ENCODE measurements at regions not wholly inside any gene's neighbourhood (a gene's known extent, or its start where the extent isn't known, plus 50 kb on each side); places are given as distances from the start of the nearest gene placed in this dataset.

DNA sequence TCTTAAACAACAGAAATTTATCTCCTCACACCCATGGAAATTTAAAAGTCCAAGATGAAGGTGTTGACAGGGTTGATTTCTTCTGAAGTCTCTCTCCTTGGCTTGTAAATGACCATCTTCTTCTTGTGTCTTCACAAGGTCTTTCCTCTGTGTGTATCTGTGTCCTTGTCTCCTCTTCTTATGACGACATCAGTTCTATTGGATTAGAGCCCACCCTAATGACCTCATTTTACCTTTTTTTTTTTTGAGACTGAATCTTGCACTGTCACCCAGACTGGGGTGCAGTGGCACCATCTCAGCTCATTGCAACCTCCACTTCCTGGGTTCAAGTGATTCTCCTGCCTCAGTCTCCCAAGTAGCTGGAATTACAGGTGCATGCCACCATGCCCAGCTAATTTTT is 429.0 kb upstream of the CDH5 start:
- no peak for DNase-seq

DNA sequence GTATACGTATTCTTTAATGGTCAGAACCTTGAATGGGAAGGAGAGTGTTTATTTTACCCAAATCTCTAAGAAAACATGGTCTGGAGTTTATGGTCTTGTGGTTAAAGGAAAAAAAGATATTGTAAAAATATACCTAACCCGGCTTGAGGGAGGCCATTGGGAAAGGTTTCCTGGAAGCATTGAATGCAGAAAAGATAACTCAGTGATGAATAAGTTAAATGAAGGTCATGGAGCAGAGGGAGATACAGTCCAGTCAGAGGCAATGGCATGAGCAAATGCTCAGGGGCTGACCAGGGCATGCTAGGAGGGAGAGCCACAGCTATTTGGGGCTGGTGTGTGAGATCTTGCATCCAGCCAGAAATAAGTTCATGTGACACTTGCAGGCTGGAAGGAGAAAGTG is 430.4 kb upstream of the CDH5 start:
- DNase-seq, result no peak

DNA sequence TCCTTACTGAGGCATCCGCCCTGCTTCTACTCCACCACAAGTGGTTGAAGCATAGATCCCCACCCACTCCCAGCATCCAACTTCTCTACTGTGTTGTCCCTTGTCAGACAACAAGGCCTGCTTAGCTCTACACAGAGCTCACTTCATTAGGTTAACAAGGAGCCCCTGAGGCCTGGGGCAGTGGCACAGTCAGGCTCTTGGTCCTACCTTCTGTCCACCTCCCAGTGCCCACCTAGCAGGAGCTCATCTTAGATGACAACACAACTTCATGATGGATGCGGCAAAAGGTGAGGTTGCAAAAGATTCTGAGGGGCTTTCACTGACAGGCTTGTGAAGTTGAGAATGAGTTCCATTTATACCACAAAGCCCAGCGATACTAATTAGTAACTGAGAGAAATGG is 432.0 kb upstream of the CDH5 start:
- no peak for DNase-seq

GRCh38 chr16:65933703-65934102 is 432.8 kb upstream of the CDH5 start:
- no peak for DNase-seq

- DNase-seq, result no peak
Observed at GRCh38 chr16:65932350-65933072, 434.0 kb upstream of the CDH5 start.

- no peak for DNase-seq
Observed at GRCh38 chr16:65922923-65923322, 443.6 kb upstream of the CDH5 start.

DNA sequence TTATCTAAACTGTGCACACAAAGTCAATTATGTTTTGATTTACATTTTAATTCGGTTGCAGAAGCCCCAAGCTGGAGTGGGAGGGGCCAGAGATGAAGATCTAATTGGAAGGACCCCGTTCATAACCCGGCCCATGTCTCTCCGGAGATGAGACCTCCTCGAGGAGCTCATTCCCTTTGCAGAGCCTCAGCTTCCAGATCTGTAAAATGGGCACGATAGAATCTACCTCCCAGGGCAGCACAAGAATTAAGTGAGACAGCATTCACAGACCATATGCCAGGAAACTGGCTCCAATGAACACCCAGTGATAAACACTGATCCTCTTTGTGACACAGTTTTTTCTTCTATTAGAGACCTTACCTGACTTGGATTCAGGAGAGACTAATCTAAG is 446.5 kb upstream of the CDH5 start:
- no peak for DNase-seq

- DNase-seq, result no peak
Observed at GRCh38 chr16:65919145-65919985, 447.1 kb upstream of the CDH5 start.

- no peak for DNase-seq
Observed at GRCh38 chr16:65917466-65917865, 449.0 kb upstream of the CDH5 start.

DNA sequence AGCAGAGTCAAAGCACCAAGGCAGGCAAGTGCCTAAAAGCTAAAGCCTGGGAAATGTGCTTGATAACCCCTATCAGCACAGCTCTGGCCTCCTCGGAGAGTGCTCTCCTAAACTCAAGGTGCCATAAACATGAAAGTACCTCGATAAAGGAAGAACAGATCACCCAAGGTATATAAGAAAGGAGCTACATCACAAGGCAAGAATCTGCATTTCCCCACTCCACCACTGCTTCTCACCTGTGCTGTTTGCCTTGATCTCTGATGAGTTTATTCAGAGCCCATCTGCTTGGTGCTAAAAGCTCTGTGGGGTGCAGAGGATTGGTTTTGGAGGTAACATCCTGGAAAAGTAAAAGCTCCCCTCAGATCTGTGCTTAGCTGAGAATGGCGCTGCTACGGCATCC is 449.5 kb upstream of the CDH5 start:
- DNase-seq, result no peak

DNA sequence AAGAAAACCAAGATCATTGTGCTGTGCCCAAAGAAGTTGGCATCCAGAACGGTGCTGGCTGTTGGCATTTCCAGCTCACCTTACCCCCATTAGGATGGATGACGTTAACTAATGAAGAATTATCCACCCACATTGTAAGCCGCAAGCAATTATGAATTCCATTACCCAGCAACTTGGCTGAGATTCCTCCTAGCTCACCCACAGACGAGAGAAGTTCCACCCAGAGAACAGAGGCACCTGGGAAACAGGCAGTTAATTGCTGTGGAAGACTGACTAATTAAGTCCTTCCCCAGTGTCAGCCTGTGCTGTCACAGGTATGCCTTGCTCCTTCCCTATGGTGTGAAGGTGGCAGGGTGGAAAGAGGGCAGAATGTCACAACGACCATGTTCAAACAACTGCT is 456.2 kb upstream of the CDH5 start:
- DNase-seq, result no peak

- no peak for DNase-seq
Observed at GRCh38 chr16:65909310-65910050, 457.0 kb upstream of the CDH5 start.

- no peak for DNase-seq
Observed at GRCh38 chr16:65908568-65908967, 457.9 kb upstream of the CDH5 start.

GRCh38 chr16:65905331-65905730 is 461.2 kb upstream of the CDH5 start:
- no peak for DNase-seq

DNA sequence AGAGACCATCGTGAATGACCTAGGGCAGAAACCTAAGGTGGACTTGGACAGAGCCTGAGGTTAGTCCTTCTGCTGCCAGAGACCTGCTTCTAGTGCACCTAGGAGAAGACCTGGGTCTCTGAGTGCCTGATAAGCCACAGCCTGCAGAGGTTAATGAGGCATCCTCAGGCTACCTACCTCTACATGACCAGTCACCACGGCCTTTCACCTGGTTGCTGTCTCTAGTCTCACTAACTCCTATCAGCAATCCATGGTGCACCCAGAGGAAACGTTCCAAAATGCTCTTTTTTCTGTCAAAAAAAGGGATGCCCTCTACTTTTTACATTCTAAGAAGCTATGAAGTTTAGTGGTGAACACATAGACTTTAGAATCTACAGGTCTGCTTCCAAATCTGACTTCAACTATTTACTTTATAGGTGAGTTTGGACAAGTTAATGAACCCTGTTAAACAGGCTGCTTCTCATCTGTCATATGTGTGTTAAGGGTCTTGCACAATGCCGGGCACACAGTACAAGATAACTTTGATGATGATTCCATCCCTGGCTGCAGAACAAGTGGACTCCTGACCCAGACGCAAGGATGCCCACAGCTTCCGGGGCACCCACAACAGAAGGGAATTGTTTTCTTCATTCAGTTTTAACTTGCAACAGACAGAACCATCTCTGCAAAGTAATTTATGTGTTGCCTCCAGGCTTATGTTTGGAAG is 469.9 kb upstream of the CDH5 start:
- DNase-seq, result no peak

GRCh38 chr16:65895906-65896305 is 470.6 kb upstream of the CDH5 start:
- no peak for DNase-seq

GRCh38 chr16:65895486-65895885 is 471.0 kb upstream of the CDH5 start:
- DNase-seq, result no peak

- no peak for DNase-seq
Observed at GRCh38 chr16:65890203-65890602, 476.3 kb upstream of the CDH5 start.

DNA sequence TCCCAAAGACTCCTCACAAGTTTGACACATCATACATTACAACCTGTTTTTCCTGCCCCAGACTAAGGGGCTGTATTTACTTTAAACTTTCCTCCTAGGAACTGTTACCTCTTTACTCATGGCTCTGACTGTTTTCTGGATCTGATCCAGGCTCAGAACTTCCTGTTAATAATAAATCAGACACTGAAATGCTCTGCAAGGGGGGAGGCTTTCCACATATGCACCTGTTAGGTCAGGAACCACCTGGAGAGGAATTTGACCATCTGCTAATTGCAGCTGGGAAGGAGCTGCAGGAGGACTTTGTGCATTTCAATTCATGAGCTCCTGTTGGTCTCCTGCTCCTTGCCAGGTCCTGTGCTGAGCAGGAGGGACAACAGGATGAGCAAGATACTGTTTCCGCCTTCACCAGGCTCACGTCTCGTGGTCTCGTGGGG is 476.9 kb upstream of the CDH5 start:
- DNase-seq, result no peak

- no peak for DNase-seq
Observed at GRCh38 chr16:65888201-65888600, 478.3 kb upstream of the CDH5 start.

GRCh38 chr16:65884018-65884417 is 482.5 kb upstream of the CDH5 start:
- DNase-seq, result no peak

GRCh38 chr16:65878347-65878746 is 488.1 kb upstream of the CDH5 start:
- DNase-seq, result no peak

GRCh38 chr16:65876624-65877023 is 489.9 kb upstream of the CDH5 start:
- DNase-seq, result no peak
